GM18870 (cell line): ENCODE measurements at regions not wholly inside any gene's neighbourhood (a gene's known extent, or its start where the extent isn't known, plus 50 kb on each side); places are given as distances from the start of the nearest gene placed in this dataset.
"Not testable (repeated sequence)": the region's sequence is repeated elsewhere in the genome, so short reads cannot be mapped to it uniquely, and the experiment has no call there.

Source experiments
- ATAC-seq: cut with Tn5 transposase; IDR thresholded peaks from one replicate; pipeline ENCODE4 v1.9.1; 2021; ENCODE audit warnings: moderate library complexity; ENCODE audit not compliant: unreplicated experiment

GRCh38 chr1:73772941-73773340, 425.0 kb downstream of the LRRIQ3 start:
- ATAC-seq, result no peak

- no peak for ATAC-seq
Observed at GRCh38 chr1:73771396-73771795, 426.6 kb downstream of the LRRIQ3 start.

DNA sequence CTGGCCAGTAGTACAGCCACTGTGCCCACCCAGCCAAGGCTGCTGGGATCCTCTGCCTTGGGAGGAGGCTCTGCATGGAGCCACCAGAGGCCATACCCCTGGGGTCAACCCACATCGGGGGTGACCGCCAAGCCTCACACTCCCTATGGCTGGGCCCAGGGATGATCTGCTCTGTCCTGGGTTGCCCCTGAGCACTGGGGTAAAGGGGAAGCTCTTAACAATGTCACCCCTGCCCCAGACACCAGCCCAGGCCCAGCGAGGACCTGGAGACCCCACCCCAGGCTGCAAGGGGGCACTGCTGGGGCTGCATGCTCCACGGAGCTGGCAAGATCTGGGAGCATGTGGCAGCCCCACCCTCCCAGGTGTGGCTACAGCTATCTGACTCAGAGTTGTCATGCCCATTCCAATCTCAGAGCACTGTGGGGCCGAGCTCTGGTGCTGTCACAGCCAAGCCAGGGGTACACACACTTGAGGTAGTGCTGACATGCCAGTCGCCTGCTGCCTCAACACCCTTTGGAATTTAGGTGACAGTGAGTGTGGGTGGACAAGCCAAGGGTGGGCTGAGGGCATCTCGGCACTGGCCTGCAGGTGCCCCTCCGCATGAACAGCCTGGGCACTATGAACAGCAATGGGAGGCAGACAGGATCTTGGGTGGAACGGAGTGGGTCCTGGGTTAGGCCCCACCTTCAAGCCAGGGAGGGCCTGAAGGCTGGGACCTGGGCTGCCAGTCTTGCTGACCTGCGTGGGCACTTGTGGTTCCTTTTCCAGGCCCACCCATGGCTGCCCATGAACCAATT, 427.7 kb downstream of the LRRIQ3 start:
- no peak for ATAC-seq

DNA sequence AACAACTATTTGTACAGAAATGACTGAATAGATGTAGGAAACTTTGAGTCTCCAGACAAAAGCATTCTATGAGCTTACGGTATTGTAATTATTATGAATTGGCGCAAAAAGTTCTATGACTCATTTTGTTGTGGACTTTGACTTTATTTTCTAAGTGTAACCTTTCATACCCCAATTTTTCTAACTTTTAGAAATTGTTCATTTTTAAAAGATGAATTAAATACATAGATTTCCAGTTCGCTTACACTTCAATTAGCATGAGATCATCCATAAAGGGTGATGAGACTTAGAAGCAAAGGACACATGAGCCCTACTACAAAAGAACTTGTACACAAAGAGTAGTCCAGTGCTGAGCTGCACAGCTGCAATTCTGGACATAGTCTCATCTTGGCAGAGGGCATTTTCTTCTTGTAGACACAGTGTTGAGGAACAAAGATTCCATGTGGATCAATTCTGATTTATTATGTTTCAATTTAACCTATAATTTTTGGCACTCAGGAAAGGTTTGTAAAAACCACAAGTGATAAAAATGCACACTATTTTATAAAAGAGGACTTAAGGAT, 431.1 kb downstream of the LRRIQ3 start:
- ATAC-seq, result no peak

- ATAC-seq, result no peak
Observed at GRCh38 chr1:73765551-73766233, 432.3 kb downstream of the LRRIQ3 start.

- ATAC-seq, result no peak
Observed at GRCh38 chr1:73761559-73761958, 436.4 kb downstream of the LRRIQ3 start.

DNA sequence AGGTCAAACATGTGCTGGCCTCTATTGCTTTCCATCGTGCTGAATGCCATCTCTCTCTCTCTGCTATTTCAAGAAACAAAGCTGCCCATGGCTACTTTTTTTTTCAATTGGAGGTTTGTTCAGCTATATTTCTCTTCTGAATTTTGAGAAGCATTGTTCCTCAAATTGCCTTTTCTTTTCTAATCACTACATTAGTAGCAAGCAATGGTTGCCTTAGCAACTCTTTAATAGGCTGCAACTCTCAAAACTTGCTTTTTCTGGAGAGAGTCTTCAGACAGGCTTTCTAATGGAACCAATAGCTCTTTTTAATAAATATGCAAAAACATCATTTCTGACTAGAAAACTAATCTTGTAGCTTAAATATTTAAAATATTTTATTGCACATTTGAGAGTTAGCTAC, 439.0 kb downstream of the LRRIQ3 start:
- ATAC-seq, result no peak

DNA sequence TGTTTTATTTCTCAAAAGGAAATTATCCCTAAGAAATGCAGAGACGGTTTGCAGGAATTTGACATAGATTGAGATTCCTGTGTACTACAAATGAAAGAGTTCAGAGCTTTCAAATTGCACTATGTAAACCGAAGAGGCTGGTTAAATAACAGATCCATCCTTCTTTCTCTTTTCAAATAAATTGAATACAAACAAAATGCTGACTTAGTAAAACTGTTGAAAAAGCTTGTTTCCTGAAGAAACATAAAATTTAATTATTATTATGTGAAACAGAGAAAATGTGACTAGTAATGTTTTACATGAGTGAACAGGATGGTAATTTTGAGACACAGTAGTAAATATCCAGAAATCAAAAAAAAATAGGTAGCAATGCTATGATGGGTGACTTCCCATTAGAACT, 441.2 kb downstream of the LRRIQ3 start:
- no peak for ATAC-seq

DNA sequence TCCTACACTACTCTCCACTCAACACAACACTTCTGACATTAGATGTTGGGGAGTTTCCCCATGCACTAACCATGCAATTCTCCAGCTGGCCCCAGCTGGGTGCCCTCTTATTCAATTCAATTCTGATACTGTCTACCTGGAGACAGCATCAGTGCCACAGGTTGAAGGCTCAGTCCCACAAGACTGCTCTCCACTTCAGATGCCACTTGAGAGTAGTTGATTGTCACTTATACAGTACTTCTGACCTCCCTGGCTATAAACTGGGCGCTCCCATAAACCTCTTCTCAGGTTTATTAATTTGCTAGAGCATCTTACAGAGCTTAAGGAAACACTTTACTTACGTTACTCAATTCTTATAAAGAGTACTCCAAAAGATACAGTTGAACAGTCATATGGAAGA, 442.3 kb downstream of the LRRIQ3 start:
- ATAC-seq, result no peak

- no peak for ATAC-seq
Observed at GRCh38 chr1:73749996-73750395, 448.0 kb downstream of the LRRIQ3 start.

- ATAC-seq, result no peak
Observed at GRCh38 chr1:73744985-73745384, 453.0 kb downstream of the LRRIQ3 start.

DNA sequence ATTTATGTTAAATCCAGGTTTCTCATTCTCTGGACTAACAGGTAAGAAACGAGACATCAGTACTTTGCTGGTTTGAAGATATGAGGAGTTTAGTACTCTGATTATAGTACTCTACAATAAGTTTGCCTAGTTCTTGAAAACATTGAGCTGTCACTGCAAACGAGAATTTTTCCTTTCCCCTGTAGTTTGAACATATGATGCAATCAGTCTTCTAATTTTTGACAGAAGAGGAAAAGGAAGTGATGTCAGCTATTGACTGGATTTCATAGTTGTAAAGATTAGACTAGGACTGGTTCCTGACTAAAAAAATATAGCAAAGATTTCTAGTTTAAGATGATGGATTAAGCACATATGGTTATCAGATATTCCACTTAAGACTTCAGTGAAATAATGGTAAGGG, 461.9 kb downstream of the LRRIQ3 start:
- no peak for ATAC-seq

- no peak for ATAC-seq
Observed at GRCh38 chr1:73727036-73727435, 470.9 kb downstream of the LRRIQ3 start.

- no peak for ATAC-seq
Observed at GRCh38 chr1:73722055-73722454, 475.9 kb downstream of the LRRIQ3 start.

DNA sequence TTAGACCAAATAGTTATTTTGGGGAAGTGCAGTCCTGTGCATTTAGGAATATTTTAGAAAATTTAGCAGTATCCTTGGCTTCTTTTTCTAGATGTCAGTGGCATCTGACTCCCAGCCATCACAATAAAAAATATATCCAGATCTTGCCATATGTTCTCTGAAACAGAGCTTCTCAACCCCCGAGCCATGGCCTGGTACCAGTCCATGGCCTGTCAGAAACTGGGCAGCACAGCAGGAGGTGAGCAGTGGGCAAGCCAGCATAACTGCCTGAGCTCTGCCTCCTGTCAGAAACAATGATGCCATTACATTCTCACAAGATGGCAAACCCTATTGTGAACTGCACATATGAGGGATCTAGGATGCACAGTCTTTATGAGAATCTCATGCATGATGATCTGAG, 480.0 kb downstream of the LRRIQ3 start:
- ATAC-seq, result no peak

DNA sequence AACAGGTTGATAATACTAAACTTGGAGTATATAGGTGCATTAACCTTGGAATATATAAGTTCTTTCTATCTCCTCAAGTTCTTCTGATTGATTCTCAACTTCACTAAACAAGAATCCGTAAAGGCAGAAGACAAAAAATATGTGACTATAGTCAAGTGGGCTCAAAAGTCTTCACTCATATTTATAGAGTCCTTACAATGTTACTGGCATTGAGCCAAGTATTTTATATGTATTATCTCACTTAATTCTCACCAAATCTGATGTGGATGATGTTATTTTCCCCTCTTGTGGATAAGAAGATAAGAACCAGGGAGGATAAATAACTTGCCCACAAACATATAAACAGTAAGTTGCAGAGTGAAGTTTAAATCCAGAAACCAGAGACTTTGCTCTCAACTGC, 486.9 kb downstream of the LRRIQ3 start:
- no peak for ATAC-seq

GRCh38 chr1:73701826-73702225, 496.1 kb downstream of the LRRIQ3 start:
- no peak for ATAC-seq

GRCh38 chr1:73676186-73676585, 521.8 kb downstream of the LRRIQ3 start:
- ATAC-seq, result no peak

DNA sequence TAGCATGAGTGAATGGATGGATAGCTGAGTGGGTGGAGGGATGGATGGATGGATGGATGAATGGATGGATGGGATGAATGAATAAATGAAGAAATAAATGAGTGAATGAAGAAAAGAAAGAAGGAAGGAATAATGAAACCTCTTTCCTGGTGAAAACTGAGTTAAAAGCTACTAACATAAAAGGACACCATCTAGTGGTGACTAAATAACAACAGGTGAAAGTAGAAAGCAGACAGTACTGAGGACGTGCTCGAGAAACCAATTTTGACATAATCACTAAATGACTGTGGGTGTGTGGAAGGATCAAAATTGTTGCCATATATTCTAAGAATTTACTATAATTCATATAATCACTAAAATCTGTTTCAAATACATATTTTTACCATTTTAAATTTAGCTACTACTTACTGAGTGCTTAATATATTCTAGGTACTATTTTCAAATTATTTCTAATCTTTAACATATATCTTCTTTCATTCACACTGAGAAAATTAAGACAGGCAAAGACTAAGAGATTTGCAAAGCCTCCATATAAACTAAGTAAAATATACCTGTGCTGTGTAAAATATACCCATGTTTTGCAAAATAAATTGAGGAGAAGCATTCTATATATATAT, 522.9 kb downstream of the LRRIQ3 start:
- peak; percentile 77 for ATAC-seq

DNA sequence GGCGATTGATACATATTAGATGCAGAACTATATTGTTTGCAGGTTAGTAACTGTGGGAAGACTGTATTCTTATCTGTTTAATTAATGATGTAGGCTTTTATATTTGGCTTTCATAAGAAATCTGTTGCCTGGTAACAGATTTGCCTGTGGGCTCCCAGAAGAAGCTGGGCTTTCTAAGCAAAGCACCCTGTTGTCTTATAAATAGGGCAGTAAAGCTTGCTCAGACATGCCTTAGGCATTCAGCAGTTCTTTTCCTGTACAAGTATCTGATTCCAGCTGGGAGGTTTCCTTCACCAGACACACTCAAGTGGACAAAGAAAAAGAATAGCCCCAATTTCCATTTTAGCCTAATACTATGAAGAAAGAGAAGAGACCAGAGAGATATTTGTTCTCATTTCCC, 524.0 kb downstream of the LRRIQ3 start:
- no peak for ATAC-seq

DNA sequence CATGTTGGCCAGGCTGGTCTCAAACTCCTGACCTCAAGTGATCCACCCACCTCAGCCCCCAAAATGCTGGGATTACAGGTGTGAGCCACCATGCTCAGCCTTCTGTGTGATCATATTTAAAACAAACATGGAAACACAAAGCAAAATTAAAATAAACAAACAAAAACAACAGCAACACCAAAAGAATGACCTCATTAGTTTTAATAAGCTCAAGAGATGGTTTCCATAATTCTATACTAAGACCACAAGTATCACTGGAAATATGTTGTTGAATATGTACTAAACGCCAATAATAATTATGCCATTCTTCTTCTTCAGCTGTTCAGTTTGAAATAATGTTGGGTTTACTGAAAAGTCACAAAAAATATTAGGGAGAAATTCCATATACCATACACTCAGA, 526.4 kb downstream of the LRRIQ3 start:
- ATAC-seq, result no peak

- not testable (repeated sequence) for ATAC-seq
Observed at GRCh38 chr1:73667959-73668358, 530.0 kb downstream of the LRRIQ3 start.
